GM19468 (cell line): ENCODE measurements at regions not wholly inside any gene's neighbourhood (a gene's known extent, or its start where the extent isn't known, plus 50 kb on each side); places are given as distances from the start of the nearest gene placed in this dataset.
A peak's percentile ranks its signal among the peaks of the same experiment; 100 is the strongest.
"Not testable (repeated sequence)": the region's sequence is repeated elsewhere in the genome, so short reads cannot be mapped to it uniquely, and the experiment has no call there.

ENCODE experiments used
- ATAC-seq: cut with Tn5 transposase; IDR thresholded peaks from one replicate; pipeline ENCODE4 v1.9.1; 2021; ENCODE audit warnings: mild to moderate bottlenecking, moderate library complexity, moderate number of reproducible peaks; ENCODE audit not compliant: unreplicated experiment; ENCODE audit errors: extremely low read depth

- ATAC-seq: no peak
These were observed 108.7 kb upstream of the LCORL start for GRCh38 chr4:18130256-18130655.

GRCh38 chr4:18128241-18128640 lies 106.7 kb upstream of the LCORL start:
- no peak for ATAC-seq

- no peak for ATAC-seq
These were observed 105.5 kb upstream of the LCORL start for GRCh38 chr4:18127030-18127429.

GRCh38 chr4:18113710-18114331 lies 92.3 kb upstream of the LCORL start:
- no peak for ATAC-seq

- no peak for ATAC-seq
These were observed 89.5 kb upstream of the LCORL start for GRCh38 chr4:18111081-18111480.

GRCh38 chr4:18110099-18110498 lies 88.5 kb upstream of the LCORL start:
- ATAC-seq: no peak

GRCh38 chr4:18109676-18110075 lies 88.1 kb upstream of the LCORL start:
- no peak for ATAC-seq

GRCh38 chr4:18107848-18108528 lies 86.4 kb upstream of the LCORL start:
- ATAC-seq: not testable (repeated sequence)

- ATAC-seq: no peak
These were observed 85.1 kb upstream of the LCORL start for GRCh38 chr4:18106620-18107019.

- peak; percentile 53 for ATAC-seq
These were observed 83.8 kb upstream of the LCORL start for GRCh38 chr4:18105030-18106011.

- ATAC-seq: no peak
These were observed 82.5 kb upstream of the LCORL start for GRCh38 chr4:18103876-18104605.

- ATAC-seq: no peak
These were observed 79.1 kb upstream of the LCORL start for GRCh38 chr4:18100657-18101056.

GRCh38 chr4:18090447-18090846 lies 68.9 kb upstream of the LCORL start:
- not testable (repeated sequence) for ATAC-seq

GRCh38 chr4:18082236-18082635 lies 60.7 kb upstream of the LCORL start:
- no peak for ATAC-seq

GRCh38 chr4:18081708-18082107 lies 60.2 kb upstream of the LCORL start:
- no peak for ATAC-seq

GRCh38 chr4:18077808-18078207 lies 56.3 kb upstream of the LCORL start:
- ATAC-seq: no peak

- peak; percentile 31 for ATAC-seq
These were observed 54.4 kb upstream of the LCORL start for GRCh38 chr4:18075823-18076433.

- ATAC-seq: no peak
These were observed 50.3 kb upstream of the LCORL start for GRCh38 chr4:18071894-18072293.
